Hepatocyte (in vitro differentiated cells): ENCODE measurements at regions not wholly inside any gene's neighbourhood (a gene's known extent, or its start where the extent isn't known, plus 50 kb on each side); places are given as distances from the start of the nearest gene placed in this dataset.

Source experiments
- EZH2 ChIP-seq: fragments of 200-600 bp; sonication (generic); IDR thresholded peaks from 2 replicates; pipeline ENCODE4 v1.6.1; 2016; ENCODE audit warnings: antibody characterized with exemption, mild to moderate bottlenecking, borderline replicate concordance
- EZH2phosphoT487 ChIP-seq: fragments of 200-600 bp; sonication (generic); IDR thresholded peaks from one replicate; pipeline ENCODE4 v1.6.1; 2018; ENCODE audit warnings: antibody characterized with exemption, mild to moderate bottlenecking, low read depth, moderate library complexity; ENCODE audit not compliant: unreplicated experiment, severe bottlenecking
- TF ChIP-seq, protein P1 (sequence below): fragments of 200-600 bp; sonication (generic); IDR thresholded peaks from 2 replicates; pipeline ENCODE4 v1.5.1; 2016; ENCODE audit warnings: antibody characterized with exemption, mild to moderate bottlenecking; ENCODE audit not compliant: poor library complexity

DNA sequence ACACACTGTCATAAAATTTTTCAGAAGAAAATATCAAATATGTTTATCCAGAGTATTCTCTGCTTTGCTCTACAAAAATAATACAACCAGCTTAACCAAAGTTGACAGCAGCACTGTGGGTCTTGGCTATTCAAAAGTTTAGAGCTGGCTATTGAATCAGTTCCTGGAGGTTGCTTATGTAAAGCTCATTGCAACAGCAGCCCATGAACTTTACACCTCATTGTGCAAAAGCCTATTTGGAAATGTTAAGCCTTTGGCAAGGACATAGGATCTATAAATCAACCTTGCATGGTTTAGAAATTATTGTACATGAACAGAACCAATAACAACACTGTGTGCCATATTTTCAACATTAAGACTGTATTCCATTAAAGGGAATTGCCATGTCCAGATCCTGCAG lies 714.9 kb downstream of the ADGRL2 start:
- TF ChIP-seq, protein P1, sequence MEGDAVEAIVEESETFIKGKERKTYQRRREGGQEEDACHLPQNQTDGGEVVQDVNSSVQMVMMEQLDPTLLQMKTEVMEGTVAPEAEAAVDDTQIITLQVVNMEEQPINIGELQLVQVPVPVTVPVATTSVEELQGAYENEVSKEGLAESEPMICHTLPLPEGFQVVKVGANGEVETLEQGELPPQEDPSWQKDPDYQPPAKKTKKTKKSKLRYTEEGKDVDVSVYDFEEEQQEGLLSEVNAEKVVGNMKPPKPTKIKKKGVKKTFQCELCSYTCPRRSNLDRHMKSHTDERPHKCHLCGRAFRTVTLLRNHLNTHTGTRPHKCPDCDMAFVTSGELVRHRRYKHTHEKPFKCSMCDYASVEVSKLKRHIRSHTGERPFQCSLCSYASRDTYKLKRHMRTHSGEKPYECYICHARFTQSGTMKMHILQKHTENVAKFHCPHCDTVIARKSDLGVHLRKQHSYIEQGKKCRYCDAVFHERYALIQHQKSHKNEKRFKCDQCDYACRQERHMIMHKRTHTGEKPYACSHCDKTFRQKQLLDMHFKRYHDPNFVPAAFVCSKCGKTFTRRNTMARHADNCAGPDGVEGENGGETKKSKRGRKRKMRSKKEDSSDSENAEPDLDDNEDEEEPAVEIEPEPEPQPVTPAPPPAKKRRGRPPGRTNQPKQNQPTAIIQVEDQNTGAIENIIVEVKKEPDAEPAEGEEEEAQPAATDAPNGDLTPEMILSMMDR = no peak
- no peak for TF ChIP-seq EZH2
- no peak for TF ChIP-seq EZH2phosphoT487
